ENCODE measurements at regions not wholly inside any gene's neighbourhood (a gene's known extent, or its start where the extent isn't known, plus 50 kb on each side); places are given as distances from the start of the nearest gene placed in this dataset.

DNA sequence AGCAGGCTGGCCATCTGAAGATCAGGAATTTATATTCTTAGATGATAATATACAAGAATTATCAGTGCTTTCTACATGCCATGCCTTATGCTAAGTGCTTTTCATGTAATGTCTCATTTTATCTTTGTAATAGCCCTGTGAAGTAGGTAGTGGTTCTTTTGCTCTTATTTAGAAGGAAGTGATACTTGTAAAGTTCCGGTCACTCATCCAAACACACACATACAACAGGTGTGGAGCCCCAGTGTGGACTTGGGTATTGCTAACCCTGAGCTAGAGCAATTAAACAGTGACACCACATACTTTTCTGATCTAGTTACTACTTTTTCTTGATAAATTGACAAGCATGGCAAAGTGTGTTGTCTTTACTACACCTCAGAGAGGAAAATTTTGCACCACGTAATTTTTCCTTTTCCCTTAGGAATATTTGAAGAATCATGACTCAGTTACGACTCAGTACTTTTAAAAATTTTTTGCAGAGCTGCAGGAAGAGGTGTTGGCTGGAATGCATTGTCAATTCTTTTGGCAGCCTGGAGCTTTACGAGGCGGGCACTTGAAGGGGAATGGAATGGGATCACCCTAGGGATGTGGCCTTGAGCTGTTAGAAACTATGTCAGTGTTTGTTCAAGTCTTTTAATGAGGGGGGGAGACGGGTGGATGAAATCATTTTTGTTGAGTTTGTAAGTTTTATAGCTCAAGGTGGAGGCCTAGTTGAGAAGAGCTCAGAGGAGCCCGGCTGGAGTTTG lies 212.5 kb upstream of the CELF2 start:
- TF ChIP-seq, protein P1, sequence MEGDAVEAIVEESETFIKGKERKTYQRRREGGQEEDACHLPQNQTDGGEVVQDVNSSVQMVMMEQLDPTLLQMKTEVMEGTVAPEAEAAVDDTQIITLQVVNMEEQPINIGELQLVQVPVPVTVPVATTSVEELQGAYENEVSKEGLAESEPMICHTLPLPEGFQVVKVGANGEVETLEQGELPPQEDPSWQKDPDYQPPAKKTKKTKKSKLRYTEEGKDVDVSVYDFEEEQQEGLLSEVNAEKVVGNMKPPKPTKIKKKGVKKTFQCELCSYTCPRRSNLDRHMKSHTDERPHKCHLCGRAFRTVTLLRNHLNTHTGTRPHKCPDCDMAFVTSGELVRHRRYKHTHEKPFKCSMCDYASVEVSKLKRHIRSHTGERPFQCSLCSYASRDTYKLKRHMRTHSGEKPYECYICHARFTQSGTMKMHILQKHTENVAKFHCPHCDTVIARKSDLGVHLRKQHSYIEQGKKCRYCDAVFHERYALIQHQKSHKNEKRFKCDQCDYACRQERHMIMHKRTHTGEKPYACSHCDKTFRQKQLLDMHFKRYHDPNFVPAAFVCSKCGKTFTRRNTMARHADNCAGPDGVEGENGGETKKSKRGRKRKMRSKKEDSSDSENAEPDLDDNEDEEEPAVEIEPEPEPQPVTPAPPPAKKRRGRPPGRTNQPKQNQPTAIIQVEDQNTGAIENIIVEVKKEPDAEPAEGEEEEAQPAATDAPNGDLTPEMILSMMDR (IDR thresholded peaks at IDR 0.05): no peak
- no peak overlapping the region for H3K4me3 ChIP-seq
- intact Hi-C loops (cut with DNase I, micrococcal nuclease): no loop called here
- ATAC-seq (peak; percentile 86), DNase-seq (peak in 2 of 3 donors; percentile 34 to 57)
- no peaks in the 10 kb centered on the region for H3K36me3 ChIP-seq (ENCODE audit: low read depth)
- H3K4me1 ChIP-seq (ENCODE audit: low read depth): peaks cover 7% of the 10 kb centered on the region
- H3K9me3 ChIP-seq: no peaks in the 10 kb centered on the region

DNA sequence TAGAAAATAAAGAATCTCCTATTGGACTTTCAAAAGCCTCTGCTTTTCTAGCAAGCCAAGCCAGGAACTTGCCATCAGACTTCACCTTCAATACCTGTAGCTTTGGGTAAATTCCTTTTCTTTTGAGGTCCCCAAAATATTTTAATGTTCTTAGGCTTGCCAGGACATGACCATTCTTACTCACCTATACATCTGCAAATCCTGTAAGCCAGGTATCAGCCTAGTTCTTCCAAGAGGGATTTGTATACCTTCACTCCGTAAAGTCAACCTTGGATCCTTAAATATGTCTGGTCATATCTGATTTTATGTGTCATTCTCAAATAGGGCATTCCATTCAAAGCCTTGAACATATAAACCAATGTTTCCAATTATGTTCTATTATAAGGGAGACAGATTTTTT lies 210.6 kb upstream of the CELF2 start:
- Histone ChIP-seq H3K4me3 (no peak overlapping the region), H3K9me3 (no peaks in the 10 kb centered on the region), H3K36me3 (ENCODE audit: low read depth) (no peaks in the 10 kb centered on the region), H3K4me1 (ENCODE audit: low read depth) (peaks cover 7% of the 10 kb centered on the region)
- DNase-seq (no peak), ATAC-seq (no peak)
- TF ChIP-seq, protein P1 (IDR thresholded peaks at IDR 0.05): no peak
- intact Hi-C loops (cut with DNase I, micrococcal nuclease): no loop called here

- Histone ChIP-seq H3K4me1 (ENCODE audit: low read depth) (no peaks in the 10 kb centered on the region), H3K36me3 (ENCODE audit: low read depth) (no peaks in the 10 kb centered on the region), H3K4me3 (no peak overlapping the region), H3K9me3 (no peaks in the 10 kb centered on the region)
- no peak for ATAC-seq
- TF ChIP-seq, protein P1 (IDR thresholded peaks at IDR 0.05): no peak
- intact Hi-C loops (cut with DNase I, micrococcal nuclease): no loop called here
- DNase-seq: no peak
Observed at GRCh38 chr10:10811562-10811961, 206.1 kb upstream of the CELF2 start.

- H3K36me3 ChIP-seq (ENCODE audit: low read depth): no peaks in the 10 kb centered on the region
- no peaks in the 10 kb centered on the region for H3K4me1 ChIP-seq (ENCODE audit: low read depth)
- no peak overlapping the region for H3K4me3 ChIP-seq
- TF ChIP-seq, protein P1 (IDR thresholded peaks at IDR 0.05): no peak
- intact Hi-C loops (cut with DNase I, micrococcal nuclease): no loop called here
- DNase-seq: no peak
- ATAC-seq: no peak
- H3K9me3 ChIP-seq: peaks cover 2% of the 10 kb centered on the region
Observed at GRCh38 chr10:10813656-10814055, 204.0 kb upstream of the CELF2 start.

DNA sequence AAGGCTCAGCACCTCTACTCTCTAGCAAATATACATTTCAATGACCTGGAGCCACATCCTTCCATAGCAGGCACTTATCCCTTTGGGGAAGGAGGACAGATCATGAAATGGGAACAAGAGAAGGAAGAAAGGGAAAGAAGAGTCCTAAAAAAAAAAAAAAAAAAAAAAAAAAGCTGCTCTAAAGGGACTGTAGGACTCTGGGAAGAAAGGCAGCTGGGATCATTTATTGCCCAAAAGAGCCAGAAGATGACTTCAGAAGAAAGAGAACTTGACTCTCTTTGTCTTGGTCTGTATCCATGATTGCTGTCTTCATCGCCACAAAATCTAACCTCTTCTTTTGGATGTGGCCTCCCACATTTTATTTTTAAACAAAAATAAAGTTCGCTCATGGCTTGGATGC lies 203.6 kb upstream of the CELF2 start:
- no peak for DNase-seq
- TF ChIP-seq, protein P1 (IDR thresholded peaks at IDR 0.05): no peak
- Histone ChIP-seq H3K4me1 (ENCODE audit: low read depth) (no peaks in the 10 kb centered on the region), H3K9me3 (peaks cover 2% of the 10 kb centered on the region), H3K4me3 (no peak overlapping the region), H3K36me3 (ENCODE audit: low read depth) (no peaks in the 10 kb centered on the region)
- no peak for ATAC-seq
- intact Hi-C loops (cut with DNase I, micrococcal nuclease): no loop called here

Data from mucosa of descending colon (tissue), 3 donors.